ENCODE measurements at regions not wholly inside any gene's neighbourhood (a gene's known extent, or its start where the extent isn't known, plus 50 kb on each side); places are given as distances from the start of the nearest gene placed in this dataset.

- DNase-seq, result peak; percentile 21
Observed at GRCh38 chr3:193780810-193781478, 187.9 kb downstream of the OPA1 start.

- no peak for DNase-seq
Observed at GRCh38 chr3:193782276-193782647, 189.3 kb downstream of the OPA1 start.

- DNase-seq, result no peak
Observed at GRCh38 chr3:193782747-193783146, 189.7 kb downstream of the OPA1 start.

- no peak for DNase-seq
Observed at GRCh38 chr3:193783166-193783896, 190.3 kb downstream of the OPA1 start.

GRCh38 chr3:193784822-193785221 lies 191.8 kb downstream of the OPA1 start:
- no peak for DNase-seq

- no peak for DNase-seq
Observed at GRCh38 chr3:193787496-193787870, 194.5 kb downstream of the OPA1 start.

- no peak for DNase-seq
Observed at GRCh38 chr3:193788189-193788991, 195.4 kb downstream of the OPA1 start.

GRCh38 chr3:193789455-193789854 lies 196.4 kb downstream of the OPA1 start:
- no peak for DNase-seq

- no peak for DNase-seq
Observed at GRCh38 chr3:193790086-193790990, 197.3 kb downstream of the OPA1 start.

GRCh38 chr3:193791041-193792032 lies 198.3 kb downstream of the OPA1 start:
- no peak for DNase-seq

- no peak for DNase-seq
Observed at GRCh38 chr3:193793123-193793522, 200.1 kb downstream of the OPA1 start.

- no peak for DNase-seq
Observed at GRCh38 chr3:193794002-193794881, 201.2 kb downstream of the OPA1 start.

GRCh38 chr3:193795062-193795690 lies 202.2 kb downstream of the OPA1 start:
- no peak for DNase-seq

- DNase-seq, result no peak
Observed at GRCh38 chr3:193796089-193796488, 203.1 kb downstream of the OPA1 start.

- DNase-seq, result no peak
Observed at GRCh38 chr3:193797566-193797965, 204.6 kb downstream of the OPA1 start.

GRCh38 chr3:193798051-193798450 lies 205.0 kb downstream of the OPA1 start:
- DNase-seq, result no peak

- no peak for DNase-seq
Observed at GRCh38 chr3:193800138-193801043, 207.4 kb downstream of the OPA1 start.

- no peak for DNase-seq
Observed at GRCh38 chr3:193801097-193801496, 208.1 kb downstream of the OPA1 start.

GRCh38 chr3:193803288-193803687 lies 210.3 kb downstream of the OPA1 start:
- no peak for DNase-seq

Measured in activated CD4-positive, alpha-beta T cell treated with anti-CD3 and anti-CD28 coated beads, Interleukin-2, amount 50 U/mL, for 1 hour (primary cell).